Adrenal gland (tissue), 5 donors: ENCODE measurements at regions not wholly inside any gene's neighbourhood (a gene's known extent, or its start where the extent isn't known, plus 50 kb on each side); places are given as distances from the start of the nearest gene placed in this dataset.

Experiments used
- CTCF ChIP-seq, 6 experiments: fragments of 450-650 bp in 4 of 6; fragments of 200-600 bp in 2 of 6; sonication (generic) in 1 of 6; IDR thresholded peaks; 1 replicate in 5 of 6; 2 replicates in 1 of 6; pipeline versions ENCODE4 v1.5.1 to v1.8.0; 2016 to 2021; ENCODE audit warnings: antibody characterized with exemption in 6 of 6, mild to moderate bottlenecking in 2 of 6, moderate library complexity in 1 of 6
- POLR2A ChIP-seq, 2 donors: fragments of 450-650 bp; IDR thresholded peaks; one replicate each; pipeline ENCODE4 v1.6.1; 2017; ENCODE audit warnings: antibody characterized with exemption in 2 of 2, mild to moderate bottlenecking in 2 of 2, moderate library complexity in 1 of 2
- donor health status: DM: no; HTN: no; CAD: no.

GRCh38 chr9:129551393-129551973 is 69.4 kb downstream of the C9orf50 start:
- TF ChIP-seq CTCF (IDR thresholded peaks at IDR 0.05), result no peak
- TF ChIP-seq POLR2A (IDR thresholded peaks at IDR 0.05), result no peak
